Brain microvascular endothelial cell (primary cell): ENCODE measurements at regions not wholly inside any gene's neighbourhood (a gene's known extent, or its start where the extent isn't known, plus 50 kb on each side); places are given as distances from the start of the nearest gene placed in this dataset.
"Not testable (repeated sequence)": the region's sequence is repeated elsewhere in the genome, so short reads cannot be mapped to it uniquely, and the experiment has no call there.

ENCODE experiments used
- DNase-seq: peaks from one replicate; pipeline ENCODE4 v3.0.0-alpha.2; 2020
- H3K27ac ChIP-seq: fragments of 250-450 bp; sonication (Bioruptor Pico); 2 replicates; pipeline ENCODE4 v1.5.1; 2020; ENCODE audit warnings: mild to moderate bottlenecking, moderate library complexity
- H3K27me3 ChIP-seq: fragments of 250-450 bp; sonication (Bioruptor Pico); replicated peaks from 2 replicates; pipeline ENCODE4 v1.5.1; 2020; ENCODE audit warnings: mild to moderate bottlenecking
- H3K36me3 ChIP-seq: fragments of 250-450 bp; sonication (Bioruptor Pico); replicated peaks from 2 replicates; pipeline ENCODE4 v1.5.1; 2020; ENCODE audit warnings: mild to moderate bottlenecking
- H3K4me3 ChIP-seq: 2 replicates; pipeline ENCODE4 v1.5.1; 2011; ENCODE audit warnings: low read depth, mild to moderate bottlenecking, control low read depth, low read length, moderate library complexity
- CTCF ChIP-seq: IDR thresholded peaks from 2 replicates; pipeline ENCODE4 v1.5.1; 2011; ENCODE audit warnings: low read depth, mild to moderate bottlenecking, moderate library complexity, low read length, control low read depth, inconsistent platforms; ENCODE audit errors: missing control alignments
- in situ Hi-C: cut with HindIII; loops from 2 replicates; pipeline ENCODE4 v1.10.0; 2017; ENCODE audit warnings: low sequenced_read_pairs, low pct_ligation_motif_present

- DNase-seq = no peak
- Histone ChIP-seq H3K36me3 (no peaks in the 10 kb centered on the region), H3K4me3 (no peak overlapping the region), H3K27me3 (no peaks in the 10 kb centered on the region), H3K27ac (no peak overlapping the region)
- no peak for TF ChIP-seq CTCF
- in situ Hi-C loops = no loop called here
These were observed 477.4 kb downstream of the FRK start for GRCh38 chr6:115583290-115583689.

GRCh38 chr6:115582386-115582785, 478.3 kb downstream of the FRK start:
- DNase-seq = no peak
- TF ChIP-seq CTCF = no peak
- no peaks in the 10 kb centered on the region for H3K27me3 ChIP-seq
- no peaks in the 10 kb centered on the region for H3K36me3 ChIP-seq
- no peak overlapping the region for H3K4me3 ChIP-seq
- H3K27ac ChIP-seq = no peak overlapping the region
- in situ Hi-C loops = no loop called here

- H3K36me3 ChIP-seq, H3K27ac ChIP-seq, H3K27me3 ChIP-seq, in situ Hi-C loops, H3K4me3 ChIP-seq, DNase-seq: not testable (repeated sequence)
These were observed 481.1 kb downstream of the FRK start for GRCh38 chr6:115579565-115579964.

- no peak for DNase-seq
- Histone ChIP-seq H3K27me3 (no peaks in the 10 kb centered on the region), H3K27ac (no peak overlapping the region), H3K4me3 (no peak overlapping the region), H3K36me3 (no peaks in the 10 kb centered on the region)
- in situ Hi-C loops = no loop called here
- TF ChIP-seq CTCF = no peak
These were observed 483.4 kb downstream of the FRK start for GRCh38 chr6:115577270-115577669.

- in situ Hi-C loops = no loop called here
- DNase-seq = no peak
- Histone ChIP-seq H3K36me3 (no peaks in the 10 kb centered on the region), H3K27ac (no peak overlapping the region), H3K4me3 (no peak overlapping the region), H3K27me3 (no peaks in the 10 kb centered on the region)
- TF ChIP-seq CTCF = no peak
These were observed 485.4 kb downstream of the FRK start for GRCh38 chr6:115575285-115575684.

GRCh38 chr6:115573861-115574260, 486.8 kb downstream of the FRK start:
- in situ Hi-C loops = no loop called here
- no peak for TF ChIP-seq CTCF
- no peak overlapping the region for H3K4me3 ChIP-seq

GRCh38 chr6:115570331-115570730, 490.4 kb downstream of the FRK start:
- H3K27ac ChIP-seq = no peak overlapping the region
- in situ Hi-C loops = no loop called here
- TF ChIP-seq CTCF = no peak
- H3K36me3 ChIP-seq = no peaks in the 10 kb centered on the region
- no peaks in the 10 kb centered on the region for H3K27me3 ChIP-seq
- H3K4me3 ChIP-seq = no peak overlapping the region
- DNase-seq = no peak

More at GRCh38 chr6:115573861-115574260, 486.8 kb downstream of the FRK start:
- no peak overlapping the region for H3K27ac ChIP-seq
- H3K36me3 ChIP-seq = no peaks in the 10 kb centered on the region
- no peaks in the 10 kb centered on the region for H3K27me3 ChIP-seq
- no peak for DNase-seq
